H1 (cell line): ENCODE measurements at regions not wholly inside any gene's neighbourhood (a gene's known extent, or its start where the extent isn't known, plus 50 kb on each side); places are given as distances from the start of the nearest gene placed in this dataset.

Experiments used
- CTCF ChIA-PET: fragments of 300-600 bp; sonication (Branson Sonifier 250); formaldehyde crosslinking; loops from one replicate; lab custom pipeline; 2021; ENCODE audit not compliant: partially characterized antibody; lab: Charles Lee
- POLR2A ChIA-PET: fragments of 300-600 bp; sonication (Branson Sonifier 250); formaldehyde crosslinking; loops from one replicate; lab custom pipeline; 2021; ENCODE audit warnings: inconsistent platforms; ENCODE audit not compliant: partially characterized antibody; lab: Charles Lee
- DNase-seq, 2 experiments: peaks; one replicate each; pipeline versions ENCODE4 v3.0.0 to v3.0.0-alpha.2; 2010 to 2022; ENCODE audit warnings: low spot score in 2 of 2, low read depth in 1 of 2, mixed read lengths in 1 of 2
- FAIRE-seq: peaks from 2 replicates; lab custom pipeline; 2011; peaks lifted over from hg19 to GRCh38; lab: Jason Lieb, UNC
- H2AFZ ChIP-seq: 2 replicates; pipeline ENCODE4 v1.8.1; 2012; ENCODE audit warnings: low read length, inconsistent platforms
- H2AK5ac ChIP-seq: 2 replicates; pipeline ENCODE4 v1.6.1; 2013; ENCODE audit warnings: low read depth, low read length
- H2BK120ac ChIP-seq: replicated peaks from 2 replicates; pipeline ENCODE3; 2013; ENCODE audit warnings: low read depth, low read length, inconsistent platforms
- H2BK12ac ChIP-seq: 2 replicates; pipeline ENCODE4 v1.6.1; 2013; ENCODE audit warnings: low read depth, low read length
- H2BK15ac ChIP-seq: 2 replicates; pipeline ENCODE4 v1.6.1; 2013; ENCODE audit warnings: low read length
- H2BK20ac ChIP-seq: 2 replicates; pipeline ENCODE4 v1.6.1; 2013; ENCODE audit warnings: low read length
- H2BK5ac ChIP-seq: 2 replicates; pipeline ENCODE4 v1.6.1; 2013; ENCODE audit warnings: low read depth, low read length
- H3K14ac ChIP-seq: 2 replicates; pipeline ENCODE4 v1.6.1; 2013; ENCODE audit warnings: inconsistent platforms; ENCODE audit not compliant: insufficient read length
- H3K18ac ChIP-seq: 2 replicates; pipeline ENCODE4 v1.6.1; 2013; ENCODE audit warnings: low read length; ENCODE audit errors: extremely low read depth
- H3K23ac ChIP-seq: 2 replicates; pipeline ENCODE4 v1.6.1; 2013; ENCODE audit warnings: inconsistent platforms; ENCODE audit not compliant: insufficient read length
- H3K23me2 ChIP-seq: 2 replicates; pipeline ENCODE4 v1.6.1; 2013; ENCODE audit warnings: low read depth, low read length
- H3K27ac ChIP-seq: 2 replicates; pipeline ENCODE4 v1.6.1; 2011; ENCODE audit warnings: low read depth, low read length, inconsistent platforms
- H3K27me3 ChIP-seq, 4 experiments: replicated peaks in 1 of 4; 1 replicate in 1 of 4; 2 replicates in 3 of 4; pipeline versions ENCODE4 v1.6.1 to v1.8.1; 2011 to 2013; ENCODE audit warnings: low read length in 3 of 4, mild to moderate bottlenecking in 3 of 4, inconsistent platforms in 2 of 4, mixed read lengths in 2 of 4, moderate library complexity in 1 of 4; ENCODE audit not compliant: control insufficient read depth in 3 of 4, insufficient read depth in 3 of 4; ENCODE audit errors: extremely low read depth in 1 of 4
- H3K36me3 ChIP-seq, 4 experiments: 2 replicates each; pipeline versions ENCODE4 v1.6.1 to v1.8.1; 2011 to 2013; ENCODE audit warnings: mild to moderate bottlenecking in 4 of 4, low read length in 3 of 4, moderate library complexity in 2 of 4, control low read depth in 1 of 4, inconsistent platforms in 1 of 4; ENCODE audit not compliant: insufficient read depth in 4 of 4, control insufficient read depth in 2 of 4
- H3K4ac ChIP-seq: replicated peaks from 2 replicates; pipeline ENCODE3; 2013; ENCODE audit warnings: low read length, low read depth, mixed read lengths, inconsistent platforms; ENCODE audit not compliant: insufficient read length
- H3K4me1 ChIP-seq, 4 experiments: replicated peaks in 1 of 4; 1 replicate in 1 of 4; 2 replicates in 3 of 4; pipeline versions ENCODE4 v1.6.1 to v1.8.1; 2011 to 2013; ENCODE audit warnings: low read length in 3 of 4, inconsistent platforms in 2 of 4, mixed read lengths in 1 of 4; ENCODE audit not compliant: insufficient read depth in 4 of 4, control insufficient read depth in 3 of 4
- H3K4me2 ChIP-seq, 2 experiments: 2 replicates each; pipeline versions ENCODE4 v1.6.1 to v1.8.1; 2011 to 2013; ENCODE audit warnings: low read depth in 2 of 2, low read length in 2 of 2, control low read depth in 1 of 2, inconsistent platforms in 1 of 2, mild to moderate bottlenecking in 1 of 2; ENCODE audit not compliant: insufficient read depth in 1 of 2
- H3K4me3 ChIP-seq, 4 experiments: fragments of 200-600, 300-600 bp in 1 of 4; sonication (generic), shearing (Covaris generic), sonication (Bioruptor Twin) in 1 of 4; 2 replicates each; pipeline versions ENCODE4 v1.5.1 to v1.8.1; 2011 to 2016; ENCODE audit warnings: low read length in 4 of 4, low read depth in 3 of 4, control low read depth in 2 of 4, inconsistent platforms in 2 of 4, mild to moderate bottlenecking in 2 of 4, mixed read lengths in 1 of 4, moderate library complexity in 1 of 4; ENCODE audit not compliant: insufficient read depth in 2 of 4; ENCODE audit errors: extremely low read depth in 1 of 4
- H3K56ac ChIP-seq: replicated peaks from 2 replicates; pipeline ENCODE3; 2013; ENCODE audit warnings: low read depth, mild to moderate bottlenecking, mixed read lengths, low read length, inconsistent platforms; ENCODE audit not compliant: insufficient read length
- H3K79me1 ChIP-seq: 2 replicates; pipeline ENCODE4 v1.6.1; 2013; ENCODE audit warnings: low read depth, low read length, control low read depth
- H3K79me2 ChIP-seq, 2 experiments: 2 replicates each; pipeline versions ENCODE4 v1.6.1 to v1.8.1; 2012 to 2013; ENCODE audit warnings: low read length in 2 of 2, mild to moderate bottlenecking in 2 of 2, inconsistent platforms in 1 of 2; ENCODE audit not compliant: insufficient read depth in 2 of 2, control insufficient read depth in 1 of 2
- H3K9ac ChIP-seq, 4 experiments: replicated peaks in 1 of 4; 1 replicate in 1 of 4; 2 replicates in 3 of 4; pipeline versions ENCODE4 v1.6.1 to v1.8.1; 2011 to 2013; ENCODE audit warnings: low read depth in 3 of 4, low read length in 3 of 4, control low read depth in 2 of 4, mild to moderate bottlenecking in 2 of 4, moderate library complexity in 2 of 4, inconsistent platforms in 1 of 4; ENCODE audit errors: extremely low read depth in 1 of 4
- H3K9me3 ChIP-seq, 2 experiments: 2 replicates each; pipeline versions ENCODE4 v1.6.1 to v1.8.1; 2012 to 2013; ENCODE audit warnings: mild to moderate bottlenecking in 2 of 2, moderate library complexity in 2 of 2, control low read depth in 1 of 2, inconsistent platforms in 1 of 2, low read depth in 1 of 2, low read length in 1 of 2, mixed read lengths in 1 of 2; ENCODE audit not compliant: insufficient read depth in 2 of 2
- H4K20me1 ChIP-seq, 2 experiments: replicated peaks in 1 of 2; 2 replicates each; pipeline versions ENCODE3 to v1.8.1; 2011 to 2013; ENCODE audit warnings: inconsistent platforms in 2 of 2, low read length in 2 of 2, mild to moderate bottlenecking in 1 of 2; ENCODE audit not compliant: insufficient read depth in 2 of 2, control insufficient read depth in 1 of 2
- H4K5ac ChIP-seq: 2 replicates; pipeline ENCODE4 v1.6.1; 2013; ENCODE audit warnings: low read length, low read depth, mixed read lengths, inconsistent platforms; ENCODE audit not compliant: insufficient read length
- H4K8ac ChIP-seq: 2 replicates; pipeline ENCODE4 v1.8.0; 2013; ENCODE audit warnings: mild to moderate bottlenecking, moderate library complexity, low read length, inconsistent platforms; ENCODE audit not compliant: insufficient read depth; ENCODE audit errors: extremely low read depth
- H4K91ac ChIP-seq: replicated peaks from 2 replicates; pipeline ENCODE3; 2013; ENCODE audit warnings: low read length, mixed read lengths, inconsistent platforms; ENCODE audit not compliant: insufficient read length
- CBX8 ChIP-seq: fragments of 300-800, 300-1000 bp; sonication (generic); IDR thresholded peaks from 2 replicates; pipeline ENCODE4 v1.7.1; 2016; ENCODE audit warnings: low read depth, low read length, borderline replicate concordance
- CTCF ChIP-seq, 3 experiments: IDR thresholded peaks; 1 replicate in 2 of 3; 2 replicates in 1 of 3; pipeline versions ENCODE4 v1.5.1 to v1.6.1; 2011; ENCODE audit warnings: low read length in 3 of 3, mild to moderate bottlenecking in 3 of 3, inconsistent platforms in 2 of 3, low read depth in 1 of 3, moderate library complexity in 1 of 3; ENCODE audit not compliant: insufficient read depth in 1 of 3; ENCODE audit errors: control extremely low read depth in 1 of 3
- RBBP5 ChIP-seq: IDR thresholded peaks from 2 replicates; pipeline ENCODE4 v1.7.1; 2012; ENCODE audit warnings: low read depth, mild to moderate bottlenecking, inconsistent platforms, low read length, moderate library complexity, borderline replicate concordance
- SP1 ChIP-seq: IDR thresholded peaks from 2 replicates; pipeline ENCODE4 v1.6.1; 2011; ENCODE audit warnings: low read depth, low read length
- WGBS, 2 experiments: shearing (Covaris generic) in 1 of 2; methylation state at CpG; one replicate each; pipeline versions ENCODE4 v1.1.6 to v1.1.7; 2013 to 2015; ENCODE audit warnings: low lambda C conversion rate in 2 of 2, mixed read lengths in 2 of 2, inconsistent platforms in 1 of 2, low coverage in 1 of 2, missing lambda C conversion rate in 1 of 2; ENCODE audit not compliant: insufficient replicate concordance in 2 of 2, insufficient coverage in 1 of 2, insufficient read length in 1 of 2; ENCODE audit errors: extremely low coverage in 1 of 2, missing lambda C conversion rate in 1 of 2; 5-methylcytosine and 5-hydroxymethylcytosine counted together

- Histone ChIP-seq H2BK20ac (0 out of 2 replicates have a peak overlapping the region, but pooled peaks have one; percentile 18), H3K9ac (no peak overlapping the region), H3K79me2 (no peaks in the 10 kb centered on the region), H2AFZ (0 out of 2 replicates have a peak overlapping the region, but pooled peaks have one; percentile 34), H2AK5ac (0 out of 2 replicates have a peak overlapping the region, but pooled peaks have one; percentile 53), H3K14ac (no peak overlapping the region), H3K23ac (no peak overlapping the region), H2BK15ac (no peak overlapping the region), H3K56ac (no peak overlapping the region), H2BK12ac (0 out of 2 replicates have a peak overlapping the region, but pooled peaks have one; percentile 17), H3K4me2 (no peak overlapping the region), H4K91ac (no peak overlapping the region), H3K36me3 (no peaks in the 10 kb centered on the region), H3K18ac (no peak overlapping the region), H3K23me2 (no peaks in the 10 kb centered on the region), H4K8ac (no peak overlapping the region), H3K4me1 (peaks cover 0 to 3% (median 1%) of the 10 kb centered on the region in 4 experiments; a peak in 3 of 7 replicates), H3K9me3 (no peaks in the 10 kb centered on the region), H4K5ac (no peak overlapping the region), H2BK5ac (no peak overlapping the region), H3K27me3 (no peaks in the 10 kb centered on the region), H3K4me3 (no peak overlapping the region), H2BK120ac (no peak overlapping the region), H3K4ac (no peak overlapping the region), H3K79me1 (no peaks in the 10 kb centered on the region), H4K20me1 (no peaks in the 10 kb centered on the region), H3K27ac (no peak overlapping the region)
- WGBS, 2 experiments, result 78% methylated on average over 5 of the region's 5 CpGs; no CpG with 5 or more reads in 1 of the 2 experiments
- CTCF ChIA-PET, result interaction anchor here (0.7 to 1.0 kb wide), 3 partner anchors 11 to 140 kb away, joined by 3 to 4 read pairs (median 3); no protein-coding TSS in a partner anchor
- TF ChIP-seq RBBP5 (no peak), CTCF (IDR thresholded peaks at IDR 0.05; ENCODE audit: control extremely low read depth in 1 of 3, insufficient read depth in 1 of 3, low read depth in 1 of 3, low read length in 3 of 3) (peak in 1 of 3 experiments; percentile 13; a peak in 1 of 4 replicates), SP1 (no peak), CBX8 (no peak)
- DNase-seq, result no peak
- no peak for FAIRE-seq
- POLR2A ChIA-PET, result no interaction called here
Observed at GRCh38 chr10:43316988-43317387, 50.1 kb upstream of the RASGEF1A start.
